OCI-LY7 (cell line): ENCODE measurements at regions not wholly inside any gene's neighbourhood (a gene's known extent, or its start where the extent isn't known, plus 50 kb on each side); places are given as distances from the start of the nearest gene placed in this dataset.
A peak's percentile ranks its signal among the peaks of the same experiment; 100 is the strongest.

ENCODE experiments used
- BruUV-seq: library from RNA; stranded (reverse); fragments of 400-500 nt; replicated peaks from 2 replicates; lab custom pipeline; 2021; lab: Mats Ljungman, UMichigan
- CTCF ChIA-PET: fragments of 300-600 bp; sonication (Branson Sonifier 250); formaldehyde crosslinking; loops from one replicate; lab custom pipeline; 2022; ENCODE audit warnings: antibody characterized with exemption; ENCODE audit not compliant: unreplicated experiment; lab: Charles Lee
- POLR2A ChIA-PET: fragments of 300-600 bp; sonication (Branson Sonifier 250); formaldehyde crosslinking; loops from one replicate; lab custom pipeline; 2022; ENCODE audit warnings: antibody characterized with exemption; lab: Charles Lee
- DNase-seq: peaks from one replicate; pipeline ENCODE4 v3.0.0-alpha.2; 2015; ENCODE audit warnings: low spot score
- H2AFZ ChIP-seq: fragments of 200-600 bp; sonication (generic), shearing (Covaris generic); 2 replicates; pipeline ENCODE4 v1.6.1; 2014; ENCODE audit warnings: mild to moderate bottlenecking, antibody characterized with exemption, low read length, moderate library complexity
- H3K27ac ChIP-seq: fragments of 200-600 bp; sonication (generic); 2 replicates; pipeline ENCODE4 v1.5.1; 2014; ENCODE audit warnings: mixed run types, low read depth, mild to moderate bottlenecking, moderate library complexity, low read length, inconsistent platforms; ENCODE audit not compliant: poor library complexity, severe bottlenecking
- H3K36me3 ChIP-seq: fragments of 200-600 bp; sonication (generic); 2 replicates; pipeline ENCODE4 v1.6.1; 2014; ENCODE audit warnings: mild to moderate bottlenecking, antibody characterized with exemption, low read length, moderate library complexity, mixed read lengths; ENCODE audit not compliant: insufficient read depth
- H3K4me1 ChIP-seq: fragments of 200-600 bp; sonication (generic); 2 replicates; pipeline ENCODE4 v1.5.1; 2014; ENCODE audit warnings: mild to moderate bottlenecking, low read length; ENCODE audit not compliant: insufficient read depth, poor library complexity, severe bottlenecking
- H3K4me2 ChIP-seq: fragments of 200-600 bp; sonication (generic); 2 replicates; pipeline ENCODE4 v1.6.1; 2014; ENCODE audit warnings: mild to moderate bottlenecking, low read length
- H3K4me3 ChIP-seq: fragments of 200-600 bp; sonication (generic); 2 replicates; pipeline ENCODE4 v1.5.1; 2014; ENCODE audit warnings: mild to moderate bottlenecking, low read depth, low read length; ENCODE audit not compliant: poor library complexity, severe bottlenecking
- H3K79me2 ChIP-seq: fragments of 200-600 bp; sonication (generic); 2 replicates; pipeline ENCODE4 v1.6.1; 2016; ENCODE audit warnings: low read depth, mild to moderate bottlenecking, low read length, moderate library complexity, mixed read lengths; ENCODE audit not compliant: insufficient read depth
- H3K9me2 ChIP-seq: fragments of 200-600 bp; sonication (generic); 2 replicates; pipeline ENCODE4 v1.6.1; 2016; ENCODE audit warnings: mild to moderate bottlenecking, low read length, mixed read lengths; ENCODE audit not compliant: insufficient read depth
- H3K9me3 ChIP-seq: fragments of 200-600 bp; sonication (generic); 2 replicates; pipeline ENCODE4 v1.6.1; 2014; ENCODE audit warnings: mild to moderate bottlenecking, mixed run types, low read length, mixed read lengths
- H4K20me1 ChIP-seq: fragments of 200-600 bp; sonication (generic); 2 replicates; pipeline ENCODE4 v1.6.1; 2014; ENCODE audit warnings: mild to moderate bottlenecking, antibody characterized with exemption, low read length, moderate library complexity, mixed read lengths; ENCODE audit not compliant: insufficient read depth
- EZH2phosphoT487 ChIP-seq: fragments of 200-600 bp; sonication (generic); IDR thresholded peaks from 2 replicates; pipeline ENCODE4 v1.6.1; 2018; ENCODE audit warnings: low read depth, borderline replicate concordance, mild to moderate bottlenecking, mixed run types, antibody characterized with exemption, low read length, moderate library complexity, mixed read lengths
- intact Hi-C: fragments of 100-400 bp; cut with micrococcal nuclease; formaldehyde crosslinking; loops from one replicate; pipeline ENCODE4 v1.10.0; 2022; ENCODE audit not compliant: unreplicated experiment
- TF ChIP-seq, protein P1 (sequence below): fragments of 200-600 bp; sonication (generic); conservative IDR thresholded peaks from 2 replicates; pipeline ENCODE4 v1.5.1; 2014; ENCODE audit warnings: mild to moderate bottlenecking, antibody characterized with exemption, low read length, moderate library complexity, mixed read lengths

DNA sequence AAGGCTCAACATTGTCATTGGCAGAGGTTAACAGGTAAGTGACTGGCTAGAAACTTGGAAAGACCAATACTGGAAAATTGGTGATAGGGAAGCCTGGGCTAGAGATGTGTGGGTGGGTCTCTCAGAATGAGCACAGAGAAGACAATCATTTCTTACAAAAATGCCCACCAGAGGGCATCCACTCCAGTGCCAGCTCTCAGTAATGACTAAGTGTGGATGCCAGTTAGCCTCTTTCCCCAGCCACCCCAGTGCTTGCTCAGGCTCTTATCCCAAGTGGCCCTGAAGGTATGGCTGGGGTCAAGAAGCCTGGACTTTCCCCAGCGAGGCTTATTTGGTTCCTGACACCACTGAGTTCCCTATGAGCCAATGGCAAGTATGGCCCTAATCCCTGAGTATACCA, 115.9 kb upstream of the ST8SIA2 start:
- POLR2A ChIA-PET = no interaction called here
- TF ChIP-seq, protein P1, sequence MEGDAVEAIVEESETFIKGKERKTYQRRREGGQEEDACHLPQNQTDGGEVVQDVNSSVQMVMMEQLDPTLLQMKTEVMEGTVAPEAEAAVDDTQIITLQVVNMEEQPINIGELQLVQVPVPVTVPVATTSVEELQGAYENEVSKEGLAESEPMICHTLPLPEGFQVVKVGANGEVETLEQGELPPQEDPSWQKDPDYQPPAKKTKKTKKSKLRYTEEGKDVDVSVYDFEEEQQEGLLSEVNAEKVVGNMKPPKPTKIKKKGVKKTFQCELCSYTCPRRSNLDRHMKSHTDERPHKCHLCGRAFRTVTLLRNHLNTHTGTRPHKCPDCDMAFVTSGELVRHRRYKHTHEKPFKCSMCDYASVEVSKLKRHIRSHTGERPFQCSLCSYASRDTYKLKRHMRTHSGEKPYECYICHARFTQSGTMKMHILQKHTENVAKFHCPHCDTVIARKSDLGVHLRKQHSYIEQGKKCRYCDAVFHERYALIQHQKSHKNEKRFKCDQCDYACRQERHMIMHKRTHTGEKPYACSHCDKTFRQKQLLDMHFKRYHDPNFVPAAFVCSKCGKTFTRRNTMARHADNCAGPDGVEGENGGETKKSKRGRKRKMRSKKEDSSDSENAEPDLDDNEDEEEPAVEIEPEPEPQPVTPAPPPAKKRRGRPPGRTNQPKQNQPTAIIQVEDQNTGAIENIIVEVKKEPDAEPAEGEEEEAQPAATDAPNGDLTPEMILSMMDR = peak; percentile 56
- TF ChIP-seq EZH2phosphoT487 = no peak
- no peaks in the 10 kb centered on the region for H3K36me3 ChIP-seq
- no peak overlapping the region for H2AFZ ChIP-seq
- no TSS peak for BruUV-seq
- no peaks in the 10 kb centered on the region for H3K9me3 ChIP-seq
- H3K4me3 ChIP-seq = no peak overlapping the region
- CTCF ChIA-PET = no interaction called here
- intact Hi-C loops = no loop called here
- H4K20me1 ChIP-seq = no peaks in the 10 kb centered on the region
- no peaks in the 10 kb centered on the region for H3K9me2 ChIP-seq
- H3K4me2 ChIP-seq = no peak overlapping the region
- H3K27ac ChIP-seq = no peak overlapping the region
- no peaks in the 10 kb centered on the region for H3K4me1 ChIP-seq
- H3K79me2 ChIP-seq = no peaks in the 10 kb centered on the region
- peak; percentile 11 for DNase-seq

DNA sequence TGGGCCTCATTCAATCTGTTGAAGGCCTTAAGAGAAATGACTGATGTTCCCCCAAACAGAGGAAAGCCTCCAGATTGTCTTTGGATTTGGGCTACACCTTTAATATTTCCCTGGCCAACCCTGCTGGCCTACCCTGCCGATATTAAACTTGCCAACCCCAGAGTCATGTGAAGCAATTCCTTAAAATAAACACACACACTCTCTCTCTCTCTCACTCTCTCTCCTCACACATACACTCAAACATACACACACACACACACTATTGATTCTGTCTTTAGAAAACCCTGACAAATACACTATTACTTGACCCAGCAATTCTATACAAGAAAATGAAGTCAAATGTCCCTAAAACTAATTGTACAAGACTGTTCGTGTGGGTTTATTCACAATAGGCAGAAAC, 109.9 kb upstream of the ST8SIA2 start:
- H3K4me1 ChIP-seq = no peaks in the 10 kb centered on the region
- H3K79me2 ChIP-seq = no peaks in the 10 kb centered on the region
- intact Hi-C loops = no loop called here
- H3K9me2 ChIP-seq = no peaks in the 10 kb centered on the region
- no TSS peak for BruUV-seq
- H3K27ac ChIP-seq = no peak overlapping the region
- no peak overlapping the region for H2AFZ ChIP-seq
- H3K4me3 ChIP-seq = no peak overlapping the region
- H3K4me2 ChIP-seq = no peak overlapping the region
- DNase-seq = no peak
- no peaks in the 10 kb centered on the region for H3K36me3 ChIP-seq
- CTCF ChIA-PET = no interaction called here
- H4K20me1 ChIP-seq = no peaks in the 10 kb centered on the region
- POLR2A ChIA-PET = no interaction called here
- H3K9me3 ChIP-seq = no peaks in the 10 kb centered on the region
- TF ChIP-seq EZH2phosphoT487 = no peak
- TF ChIP-seq, protein P1 = no peak

DNA sequence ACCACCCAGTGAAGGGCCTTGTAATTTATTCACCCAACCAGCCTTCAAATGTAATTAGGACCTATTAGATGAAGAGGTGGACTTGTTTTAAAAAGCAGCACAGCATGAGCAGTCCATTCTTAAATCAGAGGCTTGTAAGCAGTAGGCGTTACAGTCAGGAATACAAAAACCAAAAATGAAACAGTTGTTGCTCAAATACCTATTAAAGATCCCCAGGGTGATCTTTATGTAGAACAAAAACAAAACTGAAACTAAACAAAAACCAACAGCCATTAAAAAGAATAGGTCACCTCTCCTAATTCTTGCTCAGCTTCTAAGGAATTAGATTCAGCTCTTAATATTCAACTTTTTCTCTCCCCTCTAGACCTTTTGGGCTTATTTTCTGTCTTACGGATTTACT, 104.9 kb upstream of the ST8SIA2 start:
- H2AFZ ChIP-seq = no peak overlapping the region
- no TSS peak for BruUV-seq
- H3K9me2 ChIP-seq = no peaks in the 10 kb centered on the region
- no peaks in the 10 kb centered on the region for H3K79me2 ChIP-seq
- H3K36me3 ChIP-seq = no peaks in the 10 kb centered on the region
- DNase-seq = no peak
- no peak overlapping the region for H3K27ac ChIP-seq
- intact Hi-C loops = no loop called here
- ChIA-PET CTCF (no interaction called here), POLR2A (no interaction called here)
- H3K9me3 ChIP-seq = no peaks in the 10 kb centered on the region
- H3K4me1 ChIP-seq = no peaks in the 10 kb centered on the region
- no peak for TF ChIP-seq EZH2phosphoT487
- TF ChIP-seq, protein P1 = no peak
- no peak overlapping the region for H3K4me2 ChIP-seq
- no peaks in the 10 kb centered on the region for H4K20me1 ChIP-seq
- no peak overlapping the region for H3K4me3 ChIP-seq
